CD4-positive, alpha-beta T cell (primary cell): ENCODE measurements at regions not wholly inside any gene's neighbourhood (a gene's known extent, or its start where the extent isn't known, plus 50 kb on each side); places are given as distances from the start of the nearest gene placed in this dataset.

Experiments used
- ATAC-seq: fragments of 200-7000 bp; cut with Tn5 transposase; one replicate; pipeline ENCODE4 v1.10.0; 2022; ENCODE audit warnings: mild to moderate bottlenecking; ENCODE audit not compliant: poor library complexity
- CTCF ChIA-PET: fragments of 350-600 bp; sonication (Branson Sonifier 250); formaldehyde crosslinking; loops from one replicate; lab custom pipeline; 2021; ENCODE audit warnings: antibody characterized with exemption, inconsistent platforms; lab: Charles Lee
- POLR2A ChIA-PET: fragments of 350-600 bp; sonication (Branson Sonifier 250); formaldehyde crosslinking; loops from one replicate; lab custom pipeline; 2021; ENCODE audit warnings: antibody characterized with exemption, inconsistent platforms; lab: Charles Lee
- DNase-seq, 14 experiments: peaks; one replicate each; pipeline ENCODE4 v3.0.0-alpha.2; 2013 to 2020; ENCODE audit warnings: mixed read lengths in 2 of 14
- H3K27ac ChIP-seq, 2 donors: one replicate each; pipeline versions ENCODE4 v1.5.1 to v1.7.0; 2013; ENCODE audit warnings: low read length in 2 of 2, low read depth in 1 of 2, mild to moderate bottlenecking in 1 of 2
- H3K27me3 ChIP-seq, 2 experiments: 1 replicate in 1 of 2; 2 replicates in 1 of 2; pipeline versions ENCODE4 v1.6.1 to v1.7.0; 2013; ENCODE audit warnings: low read length in 2 of 2, control low read depth in 1 of 2, mild to moderate bottlenecking in 1 of 2, moderate library complexity in 1 of 2; ENCODE audit not compliant: insufficient read depth in 2 of 2, control insufficient read depth in 1 of 2
- H3K36me3 ChIP-seq: one replicate; pipeline ENCODE4 v1.6.1; 2013; ENCODE audit warnings: low read length, control low read depth; ENCODE audit not compliant: insufficient read depth
- H3K4me1 ChIP-seq: one replicate; pipeline ENCODE4 v1.6.1; 2013; ENCODE audit warnings: low read length, control low read depth; ENCODE audit not compliant: insufficient read depth
- H3K4me3 ChIP-seq: one replicate; pipeline ENCODE4 v1.5.1; 2013; ENCODE audit warnings: mild to moderate bottlenecking, low read length, moderate library complexity
- H3K9me3 ChIP-seq, 2 experiments: 1 replicate in 1 of 2; 2 replicates in 1 of 2; pipeline versions ENCODE4 v1.6.1 to v1.7.0; 2013; ENCODE audit warnings: low read length in 2 of 2, mild to moderate bottlenecking in 2 of 2, control low read depth in 1 of 2, moderate library complexity in 1 of 2; ENCODE audit not compliant: control insufficient read depth in 1 of 2, insufficient read depth in 1 of 2
- H3K27ac Mint-ChIP-seq: one replicate; pipeline ENCODE4 v1.8.0; 2020; ENCODE audit warnings: mixed read lengths
- H3K27me3 Mint-ChIP-seq: one replicate; pipeline ENCODE4 v1.8.0; 2021; ENCODE audit warnings: mixed read lengths
- H3K36me3 Mint-ChIP-seq: one replicate; pipeline ENCODE4 v1.8.0; 2021; ENCODE audit warnings: low read depth, mixed read lengths
- H3K4me1 Mint-ChIP-seq: one replicate; pipeline ENCODE4 v1.8.0; 2021; ENCODE audit warnings: low read depth, mixed read lengths
- H3K4me3 Mint-ChIP-seq: one replicate; pipeline ENCODE4 v1.8.0; 2020; ENCODE audit warnings: mild to moderate bottlenecking, mixed read lengths
- H3K9me3 Mint-ChIP-seq: one replicate; pipeline ENCODE4 v1.8.0; 2020; ENCODE audit warnings: mixed read lengths
- intact Hi-C, 2 experiments: fragments of 100-400 bp; cut with DNase I in 1 of 2; cut with micrococcal nuclease in 1 of 2; formaldehyde crosslinking; loops; one replicate each; pipeline versions ENCODE4 v1.15.1 to v1.9.0; 2023 to 2025; cut with DNase I, micrococcal nuclease
- TF ChIP-seq, protein P1 (sequence below): fragments of 200-600 bp; IDR thresholded peaks from one replicate; pipeline ENCODE4 v1.8.0; 2022; ENCODE audit warnings: antibody characterized with exemption, mild to moderate bottlenecking

DNA sequence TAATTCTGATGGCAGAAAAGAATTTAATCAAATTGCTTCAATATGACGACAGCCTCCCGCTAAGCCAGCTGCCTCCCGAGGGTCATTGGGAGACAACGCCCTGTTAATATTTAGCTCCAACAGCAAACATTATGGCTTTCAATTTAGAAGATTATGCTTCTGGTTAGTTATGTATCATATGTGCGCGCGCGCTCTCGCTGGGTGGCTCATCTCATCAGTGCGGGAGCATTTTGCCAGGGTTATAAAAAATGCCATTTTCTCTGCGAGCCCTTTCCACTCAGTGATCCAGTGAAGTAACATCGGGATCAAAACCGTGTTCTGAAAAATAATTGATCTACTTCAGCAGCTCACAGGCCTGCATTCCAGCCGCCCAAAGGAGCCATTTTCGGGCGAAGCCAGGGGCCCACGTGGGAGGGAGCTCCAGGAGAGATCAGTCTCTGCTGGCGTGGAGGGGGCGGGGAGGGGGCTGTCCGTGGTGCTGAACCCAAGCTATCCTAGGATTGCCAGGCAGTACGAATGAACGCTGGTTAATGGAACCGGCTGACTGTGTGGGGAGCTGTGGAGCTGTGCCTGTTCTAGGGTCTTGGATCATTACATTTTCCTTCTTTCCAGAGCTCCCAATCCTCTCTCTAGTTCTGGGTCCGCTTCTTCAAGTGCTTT, 219.1 kb upstream of the ZC3H12A start:
- intact Hi-C loops, result no loop called here
- Histone ChIP-seq H3K4me1 (no peaks in the 10 kb centered on the region), H3K4me3 (no peak overlapping the region), H3K36me3 (no peaks in the 10 kb centered on the region), H3K9me3 (peaks cover 0 to 17% of the 10 kb centered on the region in 2 experiments), H3K27ac (no peak overlapping the region), H3K27me3 (peaks cover 16 to 29% of the 10 kb centered on the region in 2 experiments)
- TF ChIP-seq, protein P1, sequence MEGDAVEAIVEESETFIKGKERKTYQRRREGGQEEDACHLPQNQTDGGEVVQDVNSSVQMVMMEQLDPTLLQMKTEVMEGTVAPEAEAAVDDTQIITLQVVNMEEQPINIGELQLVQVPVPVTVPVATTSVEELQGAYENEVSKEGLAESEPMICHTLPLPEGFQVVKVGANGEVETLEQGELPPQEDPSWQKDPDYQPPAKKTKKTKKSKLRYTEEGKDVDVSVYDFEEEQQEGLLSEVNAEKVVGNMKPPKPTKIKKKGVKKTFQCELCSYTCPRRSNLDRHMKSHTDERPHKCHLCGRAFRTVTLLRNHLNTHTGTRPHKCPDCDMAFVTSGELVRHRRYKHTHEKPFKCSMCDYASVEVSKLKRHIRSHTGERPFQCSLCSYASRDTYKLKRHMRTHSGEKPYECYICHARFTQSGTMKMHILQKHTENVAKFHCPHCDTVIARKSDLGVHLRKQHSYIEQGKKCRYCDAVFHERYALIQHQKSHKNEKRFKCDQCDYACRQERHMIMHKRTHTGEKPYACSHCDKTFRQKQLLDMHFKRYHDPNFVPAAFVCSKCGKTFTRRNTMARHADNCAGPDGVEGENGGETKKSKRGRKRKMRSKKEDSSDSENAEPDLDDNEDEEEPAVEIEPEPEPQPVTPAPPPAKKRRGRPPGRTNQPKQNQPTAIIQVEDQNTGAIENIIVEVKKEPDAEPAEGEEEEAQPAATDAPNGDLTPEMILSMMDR, result no peak
- H3K36me3 Mint-ChIP-seq, result no peaks in the 10 kb centered on the region
- CTCF ChIA-PET, result no interaction called here
- no peak overlapping the region for H3K27ac Mint-ChIP-seq
- no peaks in the 10 kb centered on the region for H3K4me1 Mint-ChIP-seq
- H3K27me3 Mint-ChIP-seq, result peaks cover 82% of the 10 kb centered on the region
- no peak overlapping the region for H3K4me3 Mint-ChIP-seq
- ATAC-seq (no peak), DNase-seq (no peak)
- no peaks in the 10 kb centered on the region for H3K9me3 Mint-ChIP-seq
- POLR2A ChIA-PET, result no interaction called here

- intact Hi-C loops, result no loop called here
- Histone ChIP-seq H3K9me3 (peaks cover 0 to 17% of the 10 kb centered on the region in 2 experiments), H3K4me3 (no peak overlapping the region), H3K27me3 (peaks cover 19 to 29% of the 10 kb centered on the region in 2 experiments), H3K36me3 (no peaks in the 10 kb centered on the region), H3K27ac (no peak overlapping the region), H3K4me1 (no peaks in the 10 kb centered on the region)
- H3K4me3 Mint-ChIP-seq, result no peak overlapping the region
- ATAC-seq (no peak), DNase-seq (no peak)
- ChIA-PET CTCF (no interaction called here), POLR2A (no interaction called here)
- H3K4me1 Mint-ChIP-seq, result no peaks in the 10 kb centered on the region
- no peaks in the 10 kb centered on the region for H3K9me3 Mint-ChIP-seq
- TF ChIP-seq, protein P1, result no peak
- H3K36me3 Mint-ChIP-seq, result no peaks in the 10 kb centered on the region
- peaks cover 82% of the 10 kb centered on the region for H3K27me3 Mint-ChIP-seq
- H3K27ac Mint-ChIP-seq, result no peak overlapping the region
These were observed 218.5 kb upstream of the ZC3H12A start for GRCh38 chr1:37255868-37256267.

DNA sequence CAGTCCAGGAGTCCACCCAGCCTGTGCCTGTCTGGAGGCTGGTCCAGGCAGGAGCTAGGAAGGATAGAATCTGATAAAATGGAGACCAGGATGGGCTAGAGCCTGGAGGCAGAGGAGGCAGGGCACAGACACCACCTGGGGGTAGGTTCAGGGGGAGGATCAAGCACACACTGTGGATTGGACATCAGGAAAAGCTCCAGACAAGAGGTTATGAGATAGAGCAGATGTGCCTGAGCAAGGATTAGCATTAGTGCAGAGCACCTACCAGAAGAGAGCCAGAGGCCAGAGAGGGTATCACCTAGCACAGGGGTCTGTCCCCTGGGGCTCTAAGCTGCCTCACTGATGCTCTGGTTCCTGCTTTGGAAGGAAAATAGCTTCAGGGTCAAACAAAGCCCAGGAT, 216.7 kb upstream of the ZC3H12A start:
- H3K27me3 ChIP-seq, result peaks cover 22 to 29% of the 10 kb centered on the region in 2 experiments
- DNase-seq (no peak), ATAC-seq (no peak)
- intact Hi-C loops, result no loop called here
- Mint-ChIP-seq H3K36me3 (no peaks in the 10 kb centered on the region), H3K27me3 (peaks cover 81% of the 10 kb centered on the region), H3K4me1 (no peaks in the 10 kb centered on the region), H3K4me3 (no peak overlapping the region), H3K27ac (no peak overlapping the region), H3K9me3 (no peaks in the 10 kb centered on the region)
- no peak overlapping the region for H3K27ac ChIP-seq
- no peak overlapping the region for H3K4me3 ChIP-seq
- no peaks in the 10 kb centered on the region for H3K36me3 ChIP-seq
- H3K9me3 ChIP-seq, result peaks cover 0 to 17% of the 10 kb centered on the region in 2 experiments
- POLR2A ChIA-PET, result no interaction called here
- CTCF ChIA-PET, result no interaction called here
- TF ChIP-seq, protein P1, result no peak
- no peaks in the 10 kb centered on the region for H3K4me1 ChIP-seq
